ENCODE measurements at regions not wholly inside any gene's neighbourhood (a gene's known extent, or its start where the extent isn't known, plus 50 kb on each side); places are given as distances from the start of the nearest gene placed in this dataset.

- no peak for TF ChIP-seq CTCF (IDR thresholded peaks at IDR 0.05; ENCODE audit: low read length)
- TF ChIP-seq EZH2 (IDR thresholded peaks at IDR 0.05; ENCODE audit: borderline replicate concordance, low read length): no peak
These were observed 56.8 kb upstream of the ECI2 start for GRCh38 chr6:4192173-4192572.

Measured in OCI-LY1 (cell line).